ENCODE measurements at regions not wholly inside any gene's neighbourhood (a gene's known extent, or its start where the extent isn't known, plus 50 kb on each side); places are given as distances from the start of the nearest gene placed in this dataset.

GRCh38 chr3:177356952-177357351 lies 159.7 kb upstream of the TBL1XR1 start:
- H3K4me1 ChIP-seq (ENCODE audit: control insufficient read depth in 4 of 4, insufficient read depth in 4 of 4, low read length in 3 of 4), result peaks cover 8 to 29% (median 20%) of the 10 kb centered on the region in 4 donors
- H3K27me3 ChIP-seq (ENCODE audit: control insufficient read depth in 4 of 4, insufficient read depth in 4 of 4, low read length in 3 of 4), result no peaks in the 10 kb centered on the region
- H3K9me3 ChIP-seq (ENCODE audit: control insufficient read depth in 4 of 4, low read length in 3 of 4), result no peaks in the 10 kb centered on the region
- H3K27ac ChIP-seq (ENCODE audit: low read depth in 1 of 2, low read length in 2 of 2), result peak overlapping the region in 1 of 2 donors; percentile 16
- H3K4me3 ChIP-seq (ENCODE audit: low read depth in 1 of 3, low read length in 3 of 3), result no peak overlapping the region
- TF ChIP-seq, protein P1, sequence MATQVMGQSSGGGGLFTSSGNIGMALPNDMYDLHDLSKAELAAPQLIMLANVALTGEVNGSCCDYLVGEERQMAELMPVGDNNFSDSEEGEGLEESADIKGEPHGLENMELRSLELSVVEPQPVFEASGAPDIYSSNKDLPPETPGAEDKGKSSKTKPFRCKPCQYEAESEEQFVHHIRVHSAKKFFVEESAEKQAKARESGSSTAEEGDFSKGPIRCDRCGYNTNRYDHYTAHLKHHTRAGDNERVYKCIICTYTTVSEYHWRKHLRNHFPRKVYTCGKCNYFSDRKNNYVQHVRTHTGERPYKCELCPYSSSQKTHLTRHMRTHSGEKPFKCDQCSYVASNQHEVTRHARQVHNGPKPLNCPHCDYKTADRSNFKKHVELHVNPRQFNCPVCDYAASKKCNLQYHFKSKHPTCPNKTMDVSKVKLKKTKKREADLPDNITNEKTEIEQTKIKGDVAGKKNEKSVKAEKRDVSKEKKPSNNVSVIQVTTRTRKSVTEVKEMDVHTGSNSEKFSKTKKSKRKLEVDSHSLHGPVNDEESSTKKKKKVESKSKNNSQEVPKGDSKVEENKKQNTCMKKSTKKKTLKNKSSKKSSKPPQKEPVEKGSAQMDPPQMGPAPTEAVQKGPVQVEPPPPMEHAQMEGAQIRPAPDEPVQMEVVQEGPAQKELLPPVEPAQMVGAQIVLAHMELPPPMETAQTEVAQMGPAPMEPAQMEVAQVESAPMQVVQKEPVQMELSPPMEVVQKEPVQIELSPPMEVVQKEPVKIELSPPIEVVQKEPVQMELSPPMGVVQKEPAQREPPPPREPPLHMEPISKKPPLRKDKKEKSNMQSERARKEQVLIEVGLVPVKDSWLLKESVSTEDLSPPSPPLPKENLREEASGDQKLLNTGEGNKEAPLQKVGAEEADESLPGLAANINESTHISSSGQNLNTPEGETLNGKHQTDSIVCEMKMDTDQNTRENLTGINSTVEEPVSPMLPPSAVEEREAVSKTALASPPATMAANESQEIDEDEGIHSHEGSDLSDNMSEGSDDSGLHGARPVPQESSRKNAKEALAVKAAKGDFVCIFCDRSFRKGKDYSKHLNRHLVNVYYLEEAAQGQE (IDR thresholded peaks at IDR 0.05), result no peak
- TF ChIP-seq FOXA2 (IDR thresholded peaks at IDR 0.05) (no peak), FOXA1 (IDR thresholded peaks at IDR 0.05) (no peak), HNF4A (conservative IDR thresholded peaks at IDR 0.05) (no peak), ATF3 (IDR thresholded peaks at IDR 0.05) (no peak), GABPA (IDR thresholded peaks at IDR 0.05 in 1 of 2, conservative IDR thresholded peaks at IDR 0.05 in 1 of 2) (no peak), TAF1 (conservative IDR thresholded peaks at IDR 0.05) (no peak), HNF4G (IDR thresholded peaks at IDR 0.05) (no peak), SP1 (IDR thresholded peaks at IDR 0.05) (no peak), YY1 (IDR thresholded peaks at IDR 0.05) (no peak), ZBTB33 (IDR thresholded peaks at IDR 0.05) (no peak), MAX (IDR thresholded peaks at IDR 0.05) (no peak), NR2F2 (IDR thresholded peaks at IDR 0.05) (no peak), JUND (IDR thresholded peaks at IDR 0.05) (no peak), RAD21 (IDR thresholded peaks at IDR 0.05) (no peak), RXRA (IDR thresholded peaks at IDR 0.05) (no peak), EGR1 (IDR thresholded peaks at IDR 0.05; ENCODE audit: low read depth in 2 of 2) (no peak)
- TF ChIP-seq, protein P2, sequence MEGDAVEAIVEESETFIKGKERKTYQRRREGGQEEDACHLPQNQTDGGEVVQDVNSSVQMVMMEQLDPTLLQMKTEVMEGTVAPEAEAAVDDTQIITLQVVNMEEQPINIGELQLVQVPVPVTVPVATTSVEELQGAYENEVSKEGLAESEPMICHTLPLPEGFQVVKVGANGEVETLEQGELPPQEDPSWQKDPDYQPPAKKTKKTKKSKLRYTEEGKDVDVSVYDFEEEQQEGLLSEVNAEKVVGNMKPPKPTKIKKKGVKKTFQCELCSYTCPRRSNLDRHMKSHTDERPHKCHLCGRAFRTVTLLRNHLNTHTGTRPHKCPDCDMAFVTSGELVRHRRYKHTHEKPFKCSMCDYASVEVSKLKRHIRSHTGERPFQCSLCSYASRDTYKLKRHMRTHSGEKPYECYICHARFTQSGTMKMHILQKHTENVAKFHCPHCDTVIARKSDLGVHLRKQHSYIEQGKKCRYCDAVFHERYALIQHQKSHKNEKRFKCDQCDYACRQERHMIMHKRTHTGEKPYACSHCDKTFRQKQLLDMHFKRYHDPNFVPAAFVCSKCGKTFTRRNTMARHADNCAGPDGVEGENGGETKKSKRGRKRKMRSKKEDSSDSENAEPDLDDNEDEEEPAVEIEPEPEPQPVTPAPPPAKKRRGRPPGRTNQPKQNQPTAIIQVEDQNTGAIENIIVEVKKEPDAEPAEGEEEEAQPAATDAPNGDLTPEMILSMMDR (IDR thresholded peaks at IDR 0.05; ENCODE audit: low read depth, low read length, missing input control), result no peak
- no peak for DNase-seq (ENCODE audit: low spot score)
- no peaks in the 10 kb centered on the region for H3K36me3 ChIP-seq (ENCODE audit: control insufficient read depth in 4 of 4, insufficient read depth in 3 of 4, low read depth in 1 of 4, low read length in 3 of 4)
- H3K9ac ChIP-seq (ENCODE audit: low read depth in 1 of 2, low read length in 2 of 2), result no peak overlapping the region
